Prostate gland (tissue), 2 donors: ENCODE measurements at regions not wholly inside any gene's neighbourhood (a gene's known extent, or its start where the extent isn't known, plus 50 kb on each side); places are given as distances from the start of the nearest gene placed in this dataset.

Experiments used
- DNase-seq: peaks from one replicate; pipeline ENCODE4 v3.0.0-alpha.2; 2019; ENCODE audit warnings: low spot score
- H3K27ac ChIP-seq, 2 donors: fragments of 200-600 bp; sonication (generic); 2 replicates each; pipeline ENCODE4 v1.5.1; 2017 to 2019
- H3K27me3 ChIP-seq: fragments of 200-600 bp; sonication (generic); replicated peaks from 2 replicates; pipeline ENCODE4 v1.5.1; 2019; ENCODE audit not compliant: insufficient read depth
- H3K36me3 ChIP-seq, 2 donors: fragments of 200-600 bp; sonication (generic); 1 replicate in 1 of 2; 2 replicates in 1 of 2; pipeline versions ENCODE4 v1.5.1 to v1.8.1; 2017 to 2019
- H3K4me1 ChIP-seq: fragments of 200-600 bp; sonication (generic); replicated peaks from 2 replicates; pipeline ENCODE4 v1.5.1; 2019
- H3K4me3 ChIP-seq, 2 donors: fragments of 200-600 bp; sonication (generic); 2 replicates each; pipeline ENCODE4 v1.5.1; 2017 to 2019
- H3K9me3 ChIP-seq: fragments of 200-600 bp; sonication (generic); 2 replicates; pipeline ENCODE4 v1.5.1; 2017
- POLR2A ChIP-seq: fragments of 450-650 bp; IDR thresholded peaks from one replicate; pipeline ENCODE4 v1.6.1; 2016; ENCODE audit warnings: antibody characterized with exemption, mild to moderate bottlenecking
- POLR2AphosphoS5 ChIP-seq: sonication (generic); formaldehyde crosslinking; IDR thresholded peaks from one replicate; pipeline ENCODE4 v1.6.1; 2017; ENCODE audit warnings: antibody characterized with exemption
- WGBS: methylation state at CpG from one replicate; pipeline ENCODE4 v1.1.5; 2018; 5-methylcytosine and 5-hydroxymethylcytosine counted together
- intact Hi-C: fragments of 100-400 bp; cut with DNase I; formaldehyde crosslinking; loops from one replicate; pipeline ENCODE4 v1.14.2; 2022
- TF ChIP-seq, protein P1 (sequence below), 4 experiments: fragments of 200-600 bp in 2 of 4; fragments of 450-650 bp in 2 of 4; sonication (generic) in 2 of 4; IDR thresholded peaks; 1 replicate in 3 of 4; 2 replicates in 1 of 4; pipeline ENCODE4 v1.5.1; 2016 to 2019; ENCODE audit warnings: antibody characterized with exemption in 4 of 4, mild to moderate bottlenecking in 2 of 4, moderate library complexity in 2 of 4

DNA sequence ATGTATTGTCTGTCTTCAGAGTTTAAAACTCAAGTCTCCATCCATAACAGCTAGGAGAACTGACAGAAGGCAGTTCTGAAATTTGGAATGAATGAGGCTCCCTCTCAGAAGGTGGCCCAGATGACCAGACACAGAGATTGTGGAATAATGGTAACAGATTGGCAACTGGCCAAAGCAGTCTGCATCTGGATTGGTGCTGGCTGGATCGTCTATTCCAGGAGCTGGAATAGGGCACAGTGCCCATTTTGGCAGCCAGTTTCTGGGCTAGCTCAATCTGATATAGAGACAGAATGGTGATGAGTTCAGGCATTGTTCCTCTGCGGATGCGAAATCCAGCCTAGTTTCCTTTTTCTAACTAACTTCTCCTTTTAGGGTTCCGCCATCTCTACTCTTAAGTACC, 851.7 kb downstream of the PDCD6IP start:
- no peak for DNase-seq
- no peak overlapping the region for H3K4me3 ChIP-seq

DNA sequence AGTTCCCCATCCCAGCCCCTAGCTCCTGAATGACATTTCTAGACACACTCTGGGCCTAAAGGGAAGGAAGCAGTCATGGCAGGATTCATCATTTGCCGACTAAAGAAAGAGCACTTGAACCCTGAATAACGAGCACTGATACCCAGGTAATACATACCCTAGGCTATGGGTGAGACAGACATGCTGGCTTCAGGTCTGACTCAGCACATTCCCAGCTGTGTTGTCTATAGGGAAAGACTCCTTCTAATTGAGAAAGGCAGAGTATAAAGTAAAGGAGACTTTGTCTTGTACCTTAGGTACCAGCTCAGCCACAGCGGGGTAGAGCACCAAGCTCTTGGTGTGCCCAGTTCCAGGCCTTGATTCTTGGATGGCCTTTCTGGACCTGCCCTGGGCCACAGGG, 870.5 kb downstream of the PDCD6IP start:
- H3K4me3 ChIP-seq, result no peak overlapping the region
- intact Hi-C loops, result no loop called here
- H3K27ac ChIP-seq, result no peak overlapping the region
- H3K27me3 ChIP-seq, result no peaks in the 10 kb centered on the region
- no peaks in the 10 kb centered on the region for H3K4me1 ChIP-seq
- TF ChIP-seq POLR2AphosphoS5, result no peak
- no peak for TF ChIP-seq POLR2A
- TF ChIP-seq, protein P1, sequence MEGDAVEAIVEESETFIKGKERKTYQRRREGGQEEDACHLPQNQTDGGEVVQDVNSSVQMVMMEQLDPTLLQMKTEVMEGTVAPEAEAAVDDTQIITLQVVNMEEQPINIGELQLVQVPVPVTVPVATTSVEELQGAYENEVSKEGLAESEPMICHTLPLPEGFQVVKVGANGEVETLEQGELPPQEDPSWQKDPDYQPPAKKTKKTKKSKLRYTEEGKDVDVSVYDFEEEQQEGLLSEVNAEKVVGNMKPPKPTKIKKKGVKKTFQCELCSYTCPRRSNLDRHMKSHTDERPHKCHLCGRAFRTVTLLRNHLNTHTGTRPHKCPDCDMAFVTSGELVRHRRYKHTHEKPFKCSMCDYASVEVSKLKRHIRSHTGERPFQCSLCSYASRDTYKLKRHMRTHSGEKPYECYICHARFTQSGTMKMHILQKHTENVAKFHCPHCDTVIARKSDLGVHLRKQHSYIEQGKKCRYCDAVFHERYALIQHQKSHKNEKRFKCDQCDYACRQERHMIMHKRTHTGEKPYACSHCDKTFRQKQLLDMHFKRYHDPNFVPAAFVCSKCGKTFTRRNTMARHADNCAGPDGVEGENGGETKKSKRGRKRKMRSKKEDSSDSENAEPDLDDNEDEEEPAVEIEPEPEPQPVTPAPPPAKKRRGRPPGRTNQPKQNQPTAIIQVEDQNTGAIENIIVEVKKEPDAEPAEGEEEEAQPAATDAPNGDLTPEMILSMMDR (IDR thresholded peaks at IDR 0.05), result no peak
- no peak for DNase-seq
- no peaks in the 10 kb centered on the region for H3K9me3 ChIP-seq
- H3K36me3 ChIP-seq, result no peaks in the 10 kb centered on the region
- WGBS, result 95% methylated on average over 3 of the region's 3 CpGs

More for the DNA sequence above, 851.7 kb downstream of the PDCD6IP start:
- H3K27me3 ChIP-seq, result no peaks in the 10 kb centered on the region
- no peaks in the 10 kb centered on the region for H3K9me3 ChIP-seq
- H3K27ac ChIP-seq, result no peak overlapping the region
- no peaks in the 10 kb centered on the region for H3K4me1 ChIP-seq
- no peaks in the 10 kb centered on the region for H3K36me3 ChIP-seq
- intact Hi-C loops, result no loop called here
- WGBS, result 72% methylated on average over 4 of the region's 4 CpGs
- TF ChIP-seq, protein P1 (IDR thresholded peaks at IDR 0.05), result no peak
- TF ChIP-seq POLR2A (no peak), POLR2AphosphoS5 (no peak)

DNA sequence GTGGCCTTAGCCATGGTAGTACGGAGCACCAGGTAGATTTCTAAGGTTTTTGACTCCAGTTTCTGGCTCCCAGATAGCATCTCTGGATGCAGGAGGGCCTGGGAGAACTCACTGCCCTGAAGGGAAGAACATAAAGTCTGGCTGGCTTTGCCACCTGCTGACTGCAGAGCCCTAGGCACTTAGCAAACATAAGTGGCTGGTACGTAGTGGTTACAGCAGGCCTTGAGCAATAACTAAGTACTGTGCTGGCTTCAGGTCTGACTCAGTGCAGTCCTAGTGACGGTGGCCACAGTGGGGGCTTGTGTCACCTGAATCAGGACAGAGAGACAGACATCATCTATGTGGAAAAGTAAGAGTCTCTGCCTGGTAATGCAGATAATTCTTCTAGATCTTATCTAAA, 871.1 kb downstream of the PDCD6IP start:
- 94% methylated on average over 3 of the region's 3 CpGs for WGBS
- Histone ChIP-seq H3K4me3 (no peak overlapping the region), H3K4me1 (no peaks in the 10 kb centered on the region), H3K36me3 (no peaks in the 10 kb centered on the region), H3K9me3 (no peaks in the 10 kb centered on the region), H3K27me3 (no peaks in the 10 kb centered on the region), H3K27ac (no peak overlapping the region)
- TF ChIP-seq POLR2AphosphoS5, result no peak
- TF ChIP-seq, protein P1 (IDR thresholded peaks at IDR 0.05), result no peak
- no peak for TF ChIP-seq POLR2A
- intact Hi-C loops, result no loop called here
- DNase-seq, result no peak

DNA sequence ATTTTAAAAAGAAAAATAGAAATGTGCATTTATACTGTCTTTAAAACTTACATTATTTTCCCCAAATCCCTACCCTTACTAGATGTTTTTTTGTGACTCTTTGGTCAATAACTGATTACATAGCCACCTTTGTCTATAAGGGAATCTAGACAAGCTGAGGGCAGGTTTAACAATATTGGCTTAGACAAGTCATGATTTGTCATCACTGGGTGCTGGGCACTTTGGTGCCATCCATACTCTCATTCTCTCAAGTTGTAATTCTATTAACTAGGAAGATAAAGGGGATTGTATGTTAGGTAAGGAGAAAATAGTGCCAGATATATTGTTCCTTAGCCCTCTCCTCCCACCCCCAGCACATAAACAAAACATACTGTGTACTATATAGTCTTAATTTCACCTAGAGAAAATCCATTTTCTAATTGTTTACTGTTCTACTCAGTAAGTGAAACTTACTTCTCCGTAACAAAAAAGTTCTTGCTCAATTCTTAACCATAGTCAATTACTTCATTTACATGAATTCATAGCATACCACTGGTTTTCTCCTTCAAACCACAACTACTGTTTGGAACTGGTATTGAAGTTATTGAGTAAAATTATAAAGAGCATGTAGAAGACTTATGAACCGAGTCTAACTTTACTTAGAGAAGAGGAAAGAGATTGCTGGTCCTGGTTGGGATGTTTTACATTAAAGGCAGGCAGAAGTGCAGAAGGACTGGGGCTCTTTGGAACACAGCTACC, 877.1 kb downstream of the PDCD6IP start:
- Histone ChIP-seq H3K36me3 (no peaks in the 10 kb centered on the region), H3K4me1 (no peaks in the 10 kb centered on the region), H3K4me3 (no peak overlapping the region), H3K27ac (no peak overlapping the region), H3K27me3 (no peaks in the 10 kb centered on the region), H3K9me3 (no peaks in the 10 kb centered on the region)
- DNase-seq, result no peak
- intact Hi-C loops, result no loop called here
- WGBS, result 79% methylated on average over 2 of the region's 2 CpGs
- TF ChIP-seq POLR2AphosphoS5 (no peak), POLR2A (no peak)
- TF ChIP-seq, protein P1 (IDR thresholded peaks at IDR 0.05), result no peak

GRCh38 chr3:34676436-34676835, 878.0 kb downstream of the PDCD6IP start:
- Histone ChIP-seq H3K27me3 (no peaks in the 10 kb centered on the region), H3K4me1 (no peaks in the 10 kb centered on the region), H3K4me3 (no peak overlapping the region), H3K36me3 (no peaks in the 10 kb centered on the region), H3K9me3 (no peaks in the 10 kb centered on the region), H3K27ac (no peak overlapping the region)
- TF ChIP-seq POLR2A (no peak), POLR2AphosphoS5 (no peak)
- TF ChIP-seq, protein P1 (IDR thresholded peaks at IDR 0.05), result no peak
- DNase-seq, result no peak
- intact Hi-C loops, result no loop called here
- WGBS, result 96% methylated on average over 3 of the region's 3 CpGs
